SKM-1 treated with dmso at 0.1 percent for 144 hours (cell line): ENCODE measurements at regions not wholly inside any gene's neighbourhood (a gene's known extent, or its start where the extent isn't known, plus 50 kb on each side); places are given as distances from the start of the nearest gene placed in this dataset.
"Not testable (repeated sequence)": the region's sequence is repeated elsewhere in the genome, so short reads cannot be mapped to it uniquely, and the experiment has no call there.

ENCODE experiments used
- DNase-seq: peaks from one replicate; lab custom pipeline; 2025; ENCODE audit not compliant: unreplicated experiment; lab: John Stamatoyannopoulos, UW

GRCh38 chr9:97182532-97182931 lies 124.9 kb upstream of the CCDC180 start:
- DNase-seq = not testable (repeated sequence)

- no peak for DNase-seq
Measured at GRCh38 chr9:97179616-97180015, 127.8 kb upstream of the CCDC180 start.

- no peak for DNase-seq
Measured at GRCh38 chr9:97176206-97176605, 131.3 kb upstream of the CCDC180 start.

- not testable (repeated sequence) for DNase-seq
Measured at GRCh38 chr9:97168174-97168573, 129.2 kb upstream of the CTSV start.

DNA sequence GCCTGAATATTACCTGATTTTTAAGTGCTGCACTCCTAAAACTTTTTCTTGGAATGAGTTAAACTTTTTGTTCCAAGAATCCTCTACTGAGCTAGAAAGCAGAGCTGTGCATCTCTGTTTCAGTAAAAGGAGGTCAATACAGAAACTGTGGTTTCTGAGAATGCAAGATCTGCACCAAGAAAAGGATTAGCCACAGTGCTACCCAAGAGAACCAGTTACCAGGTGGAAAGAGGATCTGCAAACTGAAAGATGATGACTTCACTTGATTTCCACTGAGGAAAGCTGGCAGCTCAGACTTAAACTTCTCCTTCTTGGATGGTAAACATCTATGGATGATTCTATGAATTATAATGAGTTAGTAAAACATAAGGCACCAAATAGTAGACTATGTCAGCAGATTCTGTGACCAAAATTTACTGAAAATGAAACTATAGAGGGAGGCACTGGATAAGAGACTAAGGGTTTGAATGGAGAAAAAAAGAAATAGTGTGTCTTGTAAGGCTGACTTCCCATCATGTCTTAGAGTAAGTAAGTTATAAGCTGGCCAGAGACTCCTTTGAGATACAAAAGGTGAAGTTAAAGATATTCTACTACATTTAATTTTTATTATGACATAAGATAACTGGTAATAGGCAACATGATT lies 127.7 kb upstream of the CTSV start:
- DNase-seq = not testable (repeated sequence)

DNA sequence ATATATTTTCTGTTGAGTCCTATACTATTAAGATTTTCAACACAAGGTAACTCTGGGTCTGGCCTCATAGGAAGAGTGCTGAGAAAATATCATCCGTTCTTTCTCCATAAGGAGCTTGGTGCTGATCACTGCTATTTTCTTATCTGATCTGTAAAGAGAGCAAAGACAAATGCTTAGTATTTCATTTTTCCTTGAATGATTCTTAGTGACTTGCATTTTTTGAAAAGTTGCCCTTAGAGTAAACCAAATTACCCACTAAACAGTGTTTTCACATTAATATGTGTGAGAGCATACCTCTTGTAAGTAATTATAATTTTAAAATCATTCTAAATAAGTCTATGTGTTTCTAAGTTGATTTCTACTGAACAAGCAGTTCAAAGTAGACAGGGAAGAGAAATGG lies 121.3 kb upstream of the CTSV start:
- no peak for DNase-seq

- not testable (repeated sequence) for DNase-seq
Measured at GRCh38 chr9:97158722-97159121, 119.8 kb upstream of the CTSV start.

DNA sequence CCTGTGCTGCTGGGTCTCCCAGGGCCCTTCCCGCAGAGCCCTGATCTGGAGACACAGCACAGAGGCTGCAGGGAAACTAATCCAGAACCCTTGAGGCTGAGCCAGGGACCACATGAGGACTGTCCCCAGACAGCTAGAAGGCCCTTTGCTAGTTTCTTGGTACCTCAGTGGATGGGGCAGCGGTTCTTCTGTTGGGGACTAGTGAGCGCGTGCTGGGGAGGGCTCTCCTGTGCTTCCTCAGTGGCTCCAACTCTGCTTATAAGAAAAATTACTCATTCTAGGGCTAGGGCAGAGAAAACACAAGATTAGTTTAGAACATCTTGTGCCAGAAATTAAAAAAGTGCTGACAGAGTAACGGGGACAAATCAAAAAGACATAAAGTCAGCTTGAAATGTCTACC lies 116.5 kb upstream of the CTSV start:
- DNase-seq = not testable (repeated sequence)

DNA sequence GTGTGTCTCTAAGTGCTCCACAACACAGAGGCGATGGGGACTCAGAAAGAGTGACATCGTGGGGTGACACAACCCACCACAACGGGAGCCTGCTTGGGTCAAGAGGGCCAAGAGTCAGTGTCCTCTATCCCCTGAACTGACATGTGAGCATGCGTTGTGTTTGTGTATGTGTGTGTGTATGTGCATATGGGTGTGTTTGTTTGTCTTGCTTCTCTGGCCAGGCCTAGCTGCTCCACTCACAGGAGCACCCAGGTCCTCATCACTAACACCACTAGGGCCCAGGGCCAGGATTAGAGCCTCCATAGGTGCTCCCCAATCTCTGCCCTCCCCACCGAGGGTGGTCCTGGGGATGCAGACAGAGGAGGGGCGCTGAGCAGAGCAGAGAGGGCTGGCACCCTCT lies 115.0 kb upstream of the CTSV start:
- DNase-seq = no peak

GRCh38 chr9:97153160-97153559 lies 114.2 kb upstream of the CTSV start:
- DNase-seq = not testable (repeated sequence)

DNA sequence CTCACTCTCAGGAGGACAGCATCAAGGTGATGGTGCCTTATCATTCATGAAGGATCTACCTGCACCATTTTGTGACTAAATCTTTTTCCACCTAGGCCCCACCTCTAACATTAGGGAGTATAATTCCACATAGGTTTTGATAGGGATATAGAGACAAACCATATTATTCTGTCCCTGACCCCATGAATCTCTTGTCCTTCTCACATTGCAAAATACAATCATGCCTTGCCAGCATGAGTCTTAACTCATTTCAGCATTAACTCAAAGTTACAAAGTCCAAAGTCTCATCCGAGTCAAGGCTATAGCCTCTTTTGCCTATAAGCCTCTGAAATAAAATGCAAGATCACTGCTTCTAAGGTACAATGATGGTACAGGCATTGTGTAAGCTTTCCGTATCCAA lies 111.5 kb upstream of the CTSV start:
- not testable (repeated sequence) for DNase-seq

DNA sequence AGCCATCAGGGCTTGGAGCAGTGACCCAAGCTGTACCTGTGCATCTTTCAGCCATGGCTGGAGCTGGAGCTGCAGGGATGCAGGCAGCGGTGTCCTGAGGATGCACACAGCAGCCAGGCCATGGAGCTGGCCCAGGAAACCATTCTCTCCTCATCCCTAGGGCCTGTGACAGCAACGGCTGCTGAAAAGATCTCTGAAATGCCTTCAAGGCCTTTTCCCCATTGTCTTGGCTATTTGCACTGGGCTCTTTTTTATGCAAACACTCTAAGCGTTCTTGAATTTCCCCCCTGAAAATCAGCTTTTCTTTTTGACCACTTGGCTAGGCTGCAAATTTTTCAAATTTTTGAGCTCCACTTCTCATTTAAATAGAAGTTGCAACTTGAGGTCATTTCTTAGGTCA lies 109.5 kb upstream of the CTSV start:
- DNase-seq = not testable (repeated sequence)

DNA sequence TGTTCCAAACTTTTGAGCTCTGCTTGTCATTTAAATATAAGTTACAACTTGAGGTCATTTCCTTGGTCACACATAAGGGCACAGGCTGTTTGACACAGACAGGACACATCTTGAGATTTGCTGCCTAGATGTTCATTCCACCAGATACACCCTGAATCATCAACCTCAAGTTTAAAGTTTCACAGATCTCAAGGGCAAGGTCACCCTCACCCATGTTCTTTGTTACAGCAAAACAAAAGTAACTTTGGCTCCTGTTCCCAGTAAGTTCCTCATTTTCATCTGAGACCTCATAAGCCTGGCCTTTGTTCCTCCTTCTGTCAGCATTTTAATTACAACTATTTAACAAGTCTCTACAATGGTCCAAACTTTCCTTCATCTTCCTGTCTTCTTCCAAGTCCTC lies 106.7 kb upstream of the CTSV start:
- DNase-seq = peak; percentile 0

DNA sequence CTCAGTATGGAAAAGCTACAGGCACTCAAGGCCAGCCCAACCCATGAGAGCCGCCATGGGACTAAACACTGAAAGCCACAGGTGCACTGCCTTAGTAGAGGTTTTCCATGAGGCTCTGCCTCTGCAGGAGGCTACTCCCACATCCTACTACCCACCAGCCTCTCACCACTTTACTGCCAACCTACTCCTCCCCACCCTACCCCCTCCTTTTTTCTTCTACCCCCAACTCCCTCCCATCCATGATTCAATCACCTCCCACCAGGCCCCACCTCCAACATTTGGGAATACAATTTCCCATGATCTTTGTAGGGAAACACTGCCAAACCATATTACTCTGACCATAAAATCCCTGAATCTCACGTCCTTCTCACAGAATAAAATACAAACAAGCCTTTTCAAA lies 101.6 kb upstream of the CTSV start:
- no peak for DNase-seq

DNA sequence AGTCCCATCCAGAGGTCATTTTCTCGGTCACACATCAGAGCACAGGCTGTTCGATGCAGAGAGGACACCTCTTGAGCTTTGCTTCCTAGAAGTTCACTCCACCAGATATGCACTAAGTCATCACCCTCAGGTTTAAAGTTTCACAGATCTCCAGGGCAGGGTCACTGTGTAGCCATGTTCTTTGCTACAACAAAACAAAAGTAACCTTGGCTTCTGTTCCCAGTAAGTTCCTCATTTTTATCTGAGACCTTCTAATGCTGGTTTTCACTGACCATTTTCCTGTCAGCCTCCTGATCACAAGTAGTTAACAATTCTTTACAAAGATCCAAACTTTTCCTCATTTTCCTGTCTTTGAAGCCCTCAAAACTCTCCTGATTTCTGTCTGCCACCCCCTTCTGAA lies 97.5 kb upstream of the CTSV start:
- DNase-seq = no peak

- DNase-seq = not testable (repeated sequence)
Measured at GRCh38 chr9:97133966-97134365, 95.0 kb upstream of the CTSV start.

DNA sequence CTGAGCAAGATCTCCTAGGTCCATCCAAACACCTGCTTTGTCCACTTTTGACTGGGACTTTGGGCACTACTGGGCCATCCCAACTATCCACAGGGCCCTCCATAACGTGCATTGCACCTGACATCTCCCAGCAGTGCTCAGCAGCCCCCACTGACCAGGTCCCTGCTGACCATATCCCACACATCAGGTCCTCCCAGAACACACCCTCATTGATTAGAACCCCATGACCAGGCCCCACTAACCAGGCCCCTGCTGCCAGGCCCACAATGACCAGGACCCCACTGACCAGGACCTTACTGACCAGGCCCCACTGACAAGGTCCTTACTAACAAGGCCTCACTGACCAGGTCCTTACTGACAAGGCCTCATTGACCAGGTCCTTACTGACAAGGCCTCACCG lies 93.9 kb upstream of the CTSV start:
- no peak for DNase-seq

DNA sequence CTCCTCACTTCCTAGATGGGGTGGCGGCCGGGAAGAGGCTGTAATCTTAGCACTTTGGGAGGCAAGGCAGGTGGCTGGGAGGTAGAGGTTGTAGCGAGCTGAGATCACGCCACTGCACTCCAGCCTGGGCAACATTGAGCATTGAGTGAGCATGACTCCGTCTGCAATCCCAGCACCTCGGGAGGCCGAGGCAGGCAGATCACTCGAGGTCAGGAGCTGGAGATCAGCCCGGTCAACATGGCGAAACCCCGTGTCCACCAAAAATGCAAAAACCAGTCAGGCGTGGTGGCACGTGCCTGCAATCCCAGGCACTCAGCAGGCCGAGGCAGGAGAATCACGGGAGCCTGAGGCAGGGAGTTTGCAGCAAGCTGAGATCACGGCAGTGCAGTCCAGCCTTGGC lies 91.9 kb upstream of the CTSV start:
- not testable (repeated sequence) for DNase-seq

GRCh38 chr9:97130387-97130786 lies 91.4 kb upstream of the CTSV start:
- not testable (repeated sequence) for DNase-seq

DNA sequence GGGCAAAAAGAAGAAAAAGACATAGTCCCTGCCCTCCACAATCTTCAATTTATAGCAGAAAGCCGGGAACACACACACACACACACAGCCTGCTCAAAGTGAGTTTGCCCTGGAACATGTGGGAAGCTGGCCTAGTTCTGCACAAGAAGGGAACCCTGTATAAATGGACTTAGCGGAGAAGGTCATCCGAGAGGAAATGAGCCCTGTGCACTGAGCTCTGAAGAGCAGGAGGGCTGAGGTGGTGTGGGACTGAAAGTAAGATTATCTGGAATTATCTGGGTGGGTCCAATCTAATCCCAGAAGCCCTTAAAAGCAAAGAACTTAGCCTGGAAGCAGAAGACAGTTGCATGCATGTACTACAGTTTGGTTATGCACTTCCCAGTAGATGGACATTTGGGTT lies 90.0 kb upstream of the CTSV start:
- DNase-seq = no peak

GRCh38 chr9:97124256-97124655 lies 85.3 kb upstream of the CTSV start:
- DNase-seq = no peak

DNA sequence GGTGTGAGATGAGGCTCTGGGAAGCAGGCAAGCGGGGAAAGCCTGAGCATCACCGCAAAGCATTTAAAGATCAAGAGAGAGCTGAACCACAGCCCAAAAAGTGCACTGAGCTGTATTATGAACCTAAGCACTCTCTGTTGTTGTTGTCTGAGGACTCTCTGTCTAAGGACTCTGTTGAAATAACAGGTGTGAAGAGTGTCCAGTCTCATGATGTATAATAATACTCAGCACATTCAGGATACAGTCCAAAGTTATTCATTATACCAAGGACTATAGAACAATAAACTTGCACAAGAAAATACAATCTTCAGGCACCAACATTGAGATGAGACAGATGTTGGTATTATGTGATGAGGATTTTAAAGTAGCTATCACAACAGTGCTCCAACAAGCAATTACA lies 71.8 kb upstream of the CTSV start:
- DNase-seq = no peak

- peak; percentile 11 for DNase-seq
Measured at GRCh38 chr9:97109194-97109811, 70.4 kb upstream of the CTSV start.
